H1 (cell line): ENCODE measurements at regions not wholly inside any gene's neighbourhood (a gene's known extent, or its start where the extent isn't known, plus 50 kb on each side); places are given as distances from the start of the nearest gene placed in this dataset.

Source experiments
- ASH2L ChIP-seq: fragments of 200-600, 300-600 bp; sonication (generic); IDR thresholded peaks from one replicate; pipeline ENCODE4 v1.7.1; 2017; ENCODE audit warnings: low read length
- ATF3 ChIP-seq: IDR thresholded peaks from 2 replicates; pipeline ENCODE4 v1.6.1; 2011; ENCODE audit warnings: low read depth, mild to moderate bottlenecking, low read length; ENCODE audit not compliant: insufficient read depth
- BACH1 ChIP-seq: IDR thresholded peaks from 2 replicates; pipeline ENCODE4 v1.6.1; 2012; ENCODE audit warnings: low read length, improper control_type of control experiment
- CEBPB ChIP-seq: IDR thresholded peaks from 2 replicates; pipeline ENCODE4 v1.6.1; 2012; ENCODE audit warnings: low read depth, low read length
- CTCF ChIP-seq, 3 experiments: IDR thresholded peaks; 1 replicate in 2 of 3; 2 replicates in 1 of 3; pipeline versions ENCODE4 v1.5.1 to v1.6.1; 2011; ENCODE audit warnings: low read length in 3 of 3, mild to moderate bottlenecking in 3 of 3, inconsistent platforms in 2 of 3, low read depth in 1 of 3, moderate library complexity in 1 of 3; ENCODE audit not compliant: insufficient read depth in 1 of 3; ENCODE audit errors: control extremely low read depth in 1 of 3
- EZH2 ChIP-seq: fragments of 200-600 bp; sonication (generic); IDR thresholded peaks from 2 replicates; pipeline ENCODE4 v1.7.1; 2012; ENCODE audit warnings: low read depth, mild to moderate bottlenecking, moderate library complexity, low read length, inconsistent platforms; ENCODE audit not compliant: severe bottlenecking
- POLR2AphosphoS5 ChIP-seq: IDR thresholded peaks from 2 replicates; pipeline ENCODE4 v1.6.1; 2011; ENCODE audit warnings: low read depth, low read length
- POU5F1 ChIP-seq: IDR thresholded peaks from 2 replicates; pipeline ENCODE4 v1.6.1; 2011; ENCODE audit warnings: low read depth, mild to moderate bottlenecking, low read length, moderate library complexity
- SIN3A ChIP-seq, 2 experiments: IDR thresholded peaks in 1 of 2; conservative IDR thresholded peaks in 1 of 2; 2 replicates each; pipeline ENCODE4 v1.6.1; 2011 to 2012; ENCODE audit warnings: low read length in 2 of 2, improper control_type of control experiment in 1 of 2, low read depth in 1 of 2, mild to moderate bottlenecking in 1 of 2
- SP1 ChIP-seq: IDR thresholded peaks from 2 replicates; pipeline ENCODE4 v1.6.1; 2011; ENCODE audit warnings: low read depth, low read length
- SP4 ChIP-seq: IDR thresholded peaks from 2 replicates; pipeline ENCODE4 v1.6.1; 2012; ENCODE audit warnings: low read length, inconsistent platforms
- SUZ12 ChIP-seq: fragments of 200-600 bp; sonication (generic); IDR thresholded peaks from 2 replicates; pipeline ENCODE4 v1.6.1; 2012; ENCODE audit warnings: mild to moderate bottlenecking, inconsistent platforms, low read length, moderate library complexity, mixed read lengths

GRCh38 chr14:86083616-86084015 lies 553.7 kb downstream of the FLRT2 start:
- TF ChIP-seq EZH2 (no peak), SIN3A (conservative IDR thresholded peaks at IDR 0.05 in 1 of 2, IDR thresholded peaks at IDR 0.05 in 1 of 2; ENCODE audit: low read depth in 1 of 2, low read length in 2 of 2) (no peak), CTCF (IDR thresholded peaks at IDR 0.05; ENCODE audit: control extremely low read depth in 1 of 3, insufficient read depth in 1 of 3, low read depth in 1 of 3, low read length in 3 of 3) (no peak), BACH1 (no peak), SP4 (no peak), CEBPB (no peak), ATF3 (no peak), POLR2AphosphoS5 (no peak), SP1 (no peak), POU5F1 (no peak), ASH2L (no peak), SUZ12 (no peak)
